IMR-90 (cell line): ENCODE measurements at regions not wholly inside any gene's neighbourhood (a gene's known extent, or its start where the extent isn't known, plus 50 kb on each side); places are given as distances from the start of the nearest gene placed in this dataset.
A peak's percentile ranks its signal among the peaks of the same experiment; 100 is the strongest.

Source experiments
- ATAC-seq: fragments of 200-7000 bp; cut with Tn5 transposase; 2 replicates; pipeline ENCODE4 v1.9.1; 2020; ENCODE audit warnings: low read depth, mild to moderate bottlenecking, moderate library complexity
- BruUV-seq: library from RNA; stranded (reverse); fragments of 400-500 nt; replicated peaks from 2 replicates; lab custom pipeline; 2021; lab: Mats Ljungman, UMichigan
- CTCF ChIA-PET: fragments of 300-600 bp; formaldehyde crosslinking; extraction: SDS; loops from one replicate; lab custom pipeline; 2021; ENCODE audit warnings: antibody characterized with exemption; lab: Yijun Ruan, JAX
- POLR2A ChIA-PET: fragments of 300-600 bp; sonication (Branson Sonifier 250); formaldehyde crosslinking; loops from one replicate; lab custom pipeline; 2022; ENCODE audit warnings: antibody characterized with exemption; ENCODE audit not compliant: unreplicated experiment; lab: Charles Lee
- DNase-seq: peaks from one replicate; pipeline ENCODE4 v3.0.0; 2013
- H2AFZ ChIP-seq: replicated peaks from 2 replicates; pipeline ENCODE3; 2013; ENCODE audit warnings: low read length, mild to moderate bottlenecking; ENCODE audit not compliant: poor library complexity
- H2AK5ac ChIP-seq: 2 replicates; pipeline ENCODE4 v1.6.1; 2013; ENCODE audit warnings: low read depth, low read length, inconsistent platforms
- H2AK9ac ChIP-seq: replicated peaks from 2 replicates; pipeline ENCODE3; 2013; ENCODE audit warnings: mild to moderate bottlenecking, low read depth, low read length, moderate library complexity; ENCODE audit not compliant: poor library complexity
- H2BK120ac ChIP-seq: 2 replicates; pipeline ENCODE4 v1.6.1; 2013; ENCODE audit warnings: low read depth, low read length, inconsistent platforms
- H2BK15ac ChIP-seq: 3 replicates; pipeline ENCODE4 v1.6.1; 2013; ENCODE audit warnings: low read depth, low read length, inconsistent platforms
- H2BK20ac ChIP-seq: 2 replicates; pipeline ENCODE4 v1.6.1; 2013; ENCODE audit warnings: low read depth, mild to moderate bottlenecking, inconsistent platforms, low read length, moderate library complexity
- H2BK5ac ChIP-seq: 2 replicates; pipeline ENCODE4 v1.6.1; 2013; ENCODE audit warnings: mild to moderate bottlenecking, low read depth, low read length, inconsistent platforms; ENCODE audit not compliant: poor library complexity, severe bottlenecking
- H3K14ac ChIP-seq: replicated peaks from 2 replicates; pipeline ENCODE4 v1.6.1; 2013; ENCODE audit warnings: low read depth, low read length, inconsistent platforms
- H3K18ac ChIP-seq: 2 replicates; pipeline ENCODE4 v1.6.1; 2013; ENCODE audit warnings: low read depth, low read length, control low read depth
- H3K23ac ChIP-seq: 2 replicates; pipeline ENCODE4 v1.6.1; 2013; ENCODE audit warnings: low read depth, low read length, inconsistent platforms
- H3K27ac ChIP-seq: 2 replicates; pipeline ENCODE4 v1.5.1; 2013; ENCODE audit warnings: mild to moderate bottlenecking, control low read depth, low read length; ENCODE audit not compliant: insufficient read depth
- H3K27me3 ChIP-seq: 2 replicates; pipeline ENCODE4 v1.6.1; 2013; ENCODE audit warnings: low read length; ENCODE audit not compliant: control insufficient read depth, insufficient read depth
- H3K36me3 ChIP-seq: 2 replicates; pipeline ENCODE4 v1.6.1; 2013; ENCODE audit warnings: low read length, mixed read lengths; ENCODE audit not compliant: control insufficient read depth, insufficient read depth
- H3K4ac ChIP-seq: 2 replicates; pipeline ENCODE4 v1.6.1; 2013; ENCODE audit warnings: low read depth, low read length, inconsistent platforms
- H3K4me1 ChIP-seq: 2 replicates; pipeline ENCODE4 v1.6.1; 2013; ENCODE audit warnings: low read length, mixed read lengths; ENCODE audit not compliant: control insufficient read depth, insufficient read depth
- H3K4me2 ChIP-seq: 2 replicates; pipeline ENCODE4 v1.6.1; 2013; ENCODE audit warnings: low read depth, mild to moderate bottlenecking, control low read depth, low read length, moderate library complexity
- H3K4me3 ChIP-seq: 2 replicates; pipeline ENCODE4 v1.5.1; 2013; ENCODE audit warnings: low read depth, mild to moderate bottlenecking, control low read depth, low read length, moderate library complexity; ENCODE audit not compliant: insufficient read depth
- H3K56ac ChIP-seq: 2 replicates; pipeline ENCODE4 v1.6.1; 2013; ENCODE audit warnings: low read length, inconsistent platforms; ENCODE audit not compliant: insufficient read depth; ENCODE audit errors: extremely low read depth
- H3K79me1 ChIP-seq, 2 experiments: 2 replicates each; pipeline ENCODE4 v1.6.1; 2013; ENCODE audit warnings: low read length in 2 of 2, inconsistent platforms in 1 of 2, low read depth in 1 of 2
- H3K9ac ChIP-seq: 2 replicates; pipeline ENCODE4 v1.6.1; 2013; ENCODE audit warnings: low read depth, low read length, control low read depth
- H3K9me1 ChIP-seq: 2 replicates; pipeline ENCODE4 v1.6.1; 2013; ENCODE audit warnings: low read length, inconsistent platforms; ENCODE audit not compliant: insufficient read depth
- H3K9me3 ChIP-seq: 2 replicates; pipeline ENCODE4 v1.6.1; 2013; ENCODE audit warnings: low read length; ENCODE audit not compliant: control insufficient read depth, insufficient read depth
- H4K20me1 ChIP-seq: 2 replicates; pipeline ENCODE4 v1.6.1; 2013; ENCODE audit warnings: low read length, inconsistent platforms; ENCODE audit not compliant: insufficient read depth
- H4K5ac ChIP-seq: 2 replicates; pipeline ENCODE4 v1.6.1; 2013; ENCODE audit warnings: mild to moderate bottlenecking, low read depth, low read length, control low read depth
- H4K8ac ChIP-seq, 2 experiments: 2 replicates each; pipeline ENCODE4 v1.6.1; 2013; ENCODE audit warnings: low read depth in 2 of 2, low read length in 2 of 2, control low read depth in 1 of 2, inconsistent platforms in 1 of 2
- H4K91ac ChIP-seq: 2 replicates; pipeline ENCODE4 v1.6.1; 2013; ENCODE audit warnings: low read depth, low read length, inconsistent platforms; ENCODE audit not compliant: insufficient read depth
- BHLHE40 ChIP-seq: fragments of 150-350 bp; IDR thresholded peaks from 2 replicates; pipeline ENCODE4 v1.6.1; 2016; ENCODE audit warnings: mild to moderate bottlenecking, low read depth, low read length
- CEBPB ChIP-seq: IDR thresholded peaks from 2 replicates; pipeline ENCODE4 v1.6.1; 2012; ENCODE audit warnings: low read depth, low read length, improper control_type of control experiment
- CHD1 ChIP-seq: IDR thresholded peaks from 2 replicates; pipeline ENCODE4 v1.6.1; 2012; ENCODE audit warnings: low read depth, low read length, improper control_type of control experiment
- ELK1 ChIP-seq: fragments of 150-350 bp; IDR thresholded peaks from 2 replicates; pipeline ENCODE4 v1.6.1; 2016; ENCODE audit warnings: low read depth, mild to moderate bottlenecking, low read length, moderate library complexity, borderline replicate concordance
- FOS ChIP-seq: fragments of 150-350 bp; IDR thresholded peaks from 2 replicates; pipeline ENCODE4 v1.6.1; 2016; ENCODE audit warnings: low read depth, low read length
- MAFK ChIP-seq: IDR thresholded peaks from 2 replicates; pipeline ENCODE4 v1.6.1; 2012; ENCODE audit warnings: low read depth, low read length, improper control_type of control experiment
- MAZ ChIP-seq: IDR thresholded peaks from 2 replicates; pipeline ENCODE4 v1.6.1; 2012; ENCODE audit warnings: low read depth, mild to moderate bottlenecking, low read length, improper control_type of control experiment, moderate library complexity, borderline replicate concordance
- MXI1 ChIP-seq: IDR thresholded peaks from 2 replicates; pipeline ENCODE4 v1.6.1; 2012; ENCODE audit warnings: low read depth, mild to moderate bottlenecking, low read length, moderate library complexity, borderline replicate concordance
- NFE2L2 ChIP-seq: fragments of 150-350 bp; IDR thresholded peaks from 2 replicates; pipeline ENCODE4 v1.6.1; 2016; ENCODE audit warnings: low read depth, mild to moderate bottlenecking, low read length
- POLR2A ChIP-seq: IDR thresholded peaks from 2 replicates; pipeline ENCODE4 v1.6.1; 2012; ENCODE audit warnings: mild to moderate bottlenecking, low read depth, low read length
- RAD21 ChIP-seq: IDR thresholded peaks from 2 replicates; pipeline ENCODE4 v1.6.1; 2012; ENCODE audit warnings: low read length, improper control_type of control experiment
- RCOR1 ChIP-seq: IDR thresholded peaks from 2 replicates; pipeline ENCODE4 v1.6.1; 2012; ENCODE audit warnings: mild to moderate bottlenecking, low read length, improper control_type of control experiment; ENCODE audit not compliant: insufficient replicate concordance
- RFX5 ChIP-seq: IDR thresholded peaks from 2 replicates; pipeline ENCODE4 v1.8.0; 2012; ENCODE audit warnings: low read depth, mild to moderate bottlenecking, low read length, moderate library complexity
- SMC3 ChIP-seq: fragments of 150-350 bp; IDR thresholded peaks from 2 replicates; pipeline ENCODE4 v1.6.1; 2016; ENCODE audit warnings: low read depth, mild to moderate bottlenecking, antibody characterized with exemption, low read length, moderate library complexity
- WGBS, 2 experiments: methylation state at CpG; one replicate each; pipeline versions ENCODE4 v1.1.5 to v1.1.7; 2013; ENCODE audit warnings: missing lambda C conversion rate in 2 of 2; ENCODE audit not compliant: insufficient read length in 1 of 2; ENCODE audit errors: extremely low coverage in 2 of 2; 5-methylcytosine and 5-hydroxymethylcytosine counted together
- dilution Hi-C: fragments of 300-500 bp; cut with HindIII; formaldehyde crosslinking; loops from one replicate; pipeline ENCODE4 v1.14.3; 2018; ENCODE audit warnings: low sequenced_read_pairs; ENCODE audit not compliant: unreplicated experiment
- in situ Hi-C: fragments of 300-500 bp; cut with MboI; formaldehyde crosslinking; loops from 3 replicates; pipeline ENCODE4 v1.14.3; 2019; ENCODE audit warnings: low sequenced_read_pairs, inconsistent platforms, mixed read lengths
- intact Hi-C: fragments of 100-400 bp; cut with micrococcal nuclease; formaldehyde crosslinking; loops from 2 replicates; pipeline ENCODE4 v1.10.0; 2022
- TF ChIP-seq, protein P1 (sequence below): fragments of 150-350 bp; IDR thresholded peaks from 2 replicates; pipeline ENCODE4 v1.6.1; 2017; ENCODE audit warnings: mild to moderate bottlenecking, antibody characterized with exemption, low read length, low read depth
- TF ChIP-seq, protein P2 (sequence below): conservative IDR thresholded peaks from 2 replicates; pipeline ENCODE4 v1.5.1; 2012; ENCODE audit warnings: mild to moderate bottlenecking, low read depth, low read length, improper control_type of control experiment

- no peak overlapping the region for H3K27ac ChIP-seq
- no peak overlapping the region for H3K23ac ChIP-seq
- no peak overlapping the region for H3K4ac ChIP-seq
- H4K8ac ChIP-seq: no peak overlapping the region
- DNase-seq (peak; percentile 74), ATAC-seq (peak; percentile 78)
- H2AK9ac ChIP-seq: no peak overlapping the region
- no peak overlapping the region for H3K56ac ChIP-seq
- peaks cover 3% of the 10 kb centered on the region; the same call in 1 of the 2 replicates for H3K4me1 ChIP-seq
- no peak overlapping the region for H2BK120ac ChIP-seq
- ChIA-PET CTCF (interaction anchor here (0.5 to 1.1 kb wide), 2 partner anchors 33 to 348 kb away, joined by 3 to 5 read pairs; no protein-coding TSS in a partner anchor), POLR2A (no interaction called here)
- no peaks in the 10 kb centered on the region for H3K79me1 ChIP-seq
- no peak overlapping the region for H2AFZ ChIP-seq
- TF ChIP-seq NFE2L2 (no peak), CHD1 (no peak), FOS (no peak; the same call in 1 of the 2 replicates), RAD21 (no peak), MAZ (no peak), ELK1 (no peak), MXI1 (no peak), RFX5 (no peak), SMC3 (no peak), CEBPB (no peak), BHLHE40 (no peak), MAFK (no peak), RCOR1 (no peak), POLR2A (no peak)
- TF ChIP-seq, protein P1, sequence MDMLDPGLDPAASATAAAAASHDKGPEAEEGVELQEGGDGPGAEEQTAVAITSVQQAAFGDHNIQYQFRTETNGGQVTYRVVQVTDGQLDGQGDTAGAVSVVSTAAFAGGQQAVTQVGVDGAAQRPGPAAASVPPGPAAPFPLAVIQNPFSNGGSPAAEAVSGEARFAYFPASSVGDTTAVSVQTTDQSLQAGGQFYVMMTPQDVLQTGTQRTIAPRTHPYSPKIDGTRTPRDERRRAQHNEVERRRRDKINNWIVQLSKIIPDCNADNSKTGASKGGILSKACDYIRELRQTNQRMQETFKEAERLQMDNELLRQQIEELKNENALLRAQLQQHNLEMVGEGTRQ: no peak
- TF ChIP-seq, protein P2, sequence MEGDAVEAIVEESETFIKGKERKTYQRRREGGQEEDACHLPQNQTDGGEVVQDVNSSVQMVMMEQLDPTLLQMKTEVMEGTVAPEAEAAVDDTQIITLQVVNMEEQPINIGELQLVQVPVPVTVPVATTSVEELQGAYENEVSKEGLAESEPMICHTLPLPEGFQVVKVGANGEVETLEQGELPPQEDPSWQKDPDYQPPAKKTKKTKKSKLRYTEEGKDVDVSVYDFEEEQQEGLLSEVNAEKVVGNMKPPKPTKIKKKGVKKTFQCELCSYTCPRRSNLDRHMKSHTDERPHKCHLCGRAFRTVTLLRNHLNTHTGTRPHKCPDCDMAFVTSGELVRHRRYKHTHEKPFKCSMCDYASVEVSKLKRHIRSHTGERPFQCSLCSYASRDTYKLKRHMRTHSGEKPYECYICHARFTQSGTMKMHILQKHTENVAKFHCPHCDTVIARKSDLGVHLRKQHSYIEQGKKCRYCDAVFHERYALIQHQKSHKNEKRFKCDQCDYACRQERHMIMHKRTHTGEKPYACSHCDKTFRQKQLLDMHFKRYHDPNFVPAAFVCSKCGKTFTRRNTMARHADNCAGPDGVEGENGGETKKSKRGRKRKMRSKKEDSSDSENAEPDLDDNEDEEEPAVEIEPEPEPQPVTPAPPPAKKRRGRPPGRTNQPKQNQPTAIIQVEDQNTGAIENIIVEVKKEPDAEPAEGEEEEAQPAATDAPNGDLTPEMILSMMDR: no peak
- WGBS, 2 experiments: 100% methylated on average over 1 of the region's 1 CpG; no CpG with 5 or more reads in 1 of the 2 experiments
- H3K18ac ChIP-seq: peak overlapping the region; percentile 11; the same call in 1 of the 2 replicates
- H3K36me3 ChIP-seq: no peaks in the 10 kb centered on the region
- H2BK20ac ChIP-seq: peak overlapping the region; percentile 10; the same call in 1 of the 2 replicates
- no peak overlapping the region for H4K91ac ChIP-seq
- H2AK5ac ChIP-seq: no peak overlapping the region
- H3K9me3 ChIP-seq: no peaks in the 10 kb centered on the region
- H3K9me1 ChIP-seq: no peaks in the 10 kb centered on the region; the same call in 1 of the 2 replicates
- no peaks in the 10 kb centered on the region for H3K27me3 ChIP-seq
- no TSS peak for BruUV-seq
- intact Hi-C loops (no loop called here), dilution Hi-C loops (no loop called here), in situ Hi-C loops (no loop called here)
- H2BK5ac ChIP-seq: no peak overlapping the region
- peak overlapping the region; percentile 22; the same call in 1 of the 2 replicates for H3K14ac ChIP-seq
- no peak overlapping the region for H3K4me2 ChIP-seq
- no peaks in the 10 kb centered on the region for H4K20me1 ChIP-seq
- no peak overlapping the region for H2BK15ac ChIP-seq
- no peak overlapping the region for H4K5ac ChIP-seq
- no peak overlapping the region for H3K4me3 ChIP-seq
- H3K9ac ChIP-seq: no peak overlapping the region
These were observed 218.0 kb upstream of the TRIB2 start for GRCh38 chr2:12498704-12499103.
